GM19023 (cell line): ENCODE measurements at regions not wholly inside any gene's neighbourhood (a gene's known extent, or its start where the extent isn't known, plus 50 kb on each side); places are given as distances from the start of the nearest gene placed in this dataset.
A peak's percentile ranks its signal among the peaks of the same experiment; 100 is the strongest.

Experiments
- ATAC-seq: cut with Tn5 transposase; IDR thresholded peaks from one replicate; pipeline ENCODE4 v1.9.1; 2021; ENCODE audit warnings: mild to moderate bottlenecking, moderate library complexity; ENCODE audit not compliant: unreplicated experiment

- no peak for ATAC-seq
Measured at GRCh38 chr15:38164061-38164460, 88.6 kb upstream of the SPRED1 start.

DNA sequence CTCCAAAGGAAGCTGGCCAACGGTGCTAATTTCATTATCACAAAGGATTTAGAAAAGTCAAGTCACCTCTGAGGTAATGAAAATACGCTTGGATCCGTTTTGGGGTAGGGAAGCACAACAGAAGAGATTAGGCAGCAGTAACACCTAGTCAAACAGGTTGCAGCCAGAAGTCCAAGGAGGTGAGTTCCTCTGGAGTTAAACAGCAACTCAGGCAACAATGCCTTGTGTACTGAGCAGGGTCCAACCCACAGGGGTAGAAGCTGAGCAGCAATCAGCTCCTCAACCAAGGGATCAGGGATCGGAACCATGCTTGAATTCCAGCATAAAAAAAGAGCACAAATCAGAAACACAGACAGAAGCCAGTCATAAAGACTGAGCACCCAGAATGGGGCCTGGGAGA lies 88.1 kb upstream of the SPRED1 start:
- ATAC-seq, result no peak

- no peak for ATAC-seq
Measured at GRCh38 chr15:38168467-38169070, 84.1 kb upstream of the SPRED1 start.

DNA sequence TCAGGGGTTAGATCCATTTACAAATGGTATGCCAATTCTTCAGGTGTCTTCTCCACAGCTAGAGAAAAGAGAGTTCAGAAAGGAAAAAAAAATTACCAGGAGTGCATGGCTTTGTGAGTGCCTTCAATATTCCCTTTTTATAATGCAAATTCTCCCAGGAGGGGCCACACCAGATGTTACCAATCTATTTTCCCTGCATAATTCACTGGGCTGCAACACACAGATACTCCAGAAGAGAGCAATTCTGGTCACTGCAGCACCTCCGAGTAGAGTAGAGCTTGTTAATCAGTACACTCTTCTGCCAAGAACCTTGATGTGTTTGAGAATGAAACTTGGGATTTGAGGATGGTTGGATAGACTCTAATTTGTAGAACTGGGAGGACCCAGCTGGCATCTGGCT lies 80.7 kb upstream of the SPRED1 start:
- no peak for ATAC-seq

DNA sequence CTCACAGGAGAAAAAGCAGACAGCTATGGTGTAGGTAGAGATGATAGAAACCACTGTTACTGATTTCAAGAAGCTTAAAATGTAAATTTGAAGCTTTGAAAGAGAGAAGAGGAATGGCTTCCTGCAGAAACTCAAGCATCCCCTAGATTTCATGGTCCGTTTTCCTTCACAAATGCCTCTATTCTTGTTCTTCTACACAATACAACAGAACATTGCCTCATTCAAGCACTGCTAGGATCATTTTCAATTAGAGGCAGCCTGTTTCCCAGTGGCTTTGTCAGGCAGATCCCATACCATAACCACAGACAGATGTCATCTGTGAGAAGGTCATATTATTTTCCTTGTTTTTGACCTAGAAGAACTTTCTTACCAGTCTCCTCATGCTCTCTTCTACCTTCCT lies 77.9 kb upstream of the SPRED1 start:
- no peak for ATAC-seq

GRCh38 chr15:38176155-38176554 lies 76.5 kb upstream of the SPRED1 start:
- ATAC-seq, result peak; percentile 74

GRCh38 chr15:38176691-38177090 lies 75.9 kb upstream of the SPRED1 start:
- ATAC-seq, result no peak

DNA sequence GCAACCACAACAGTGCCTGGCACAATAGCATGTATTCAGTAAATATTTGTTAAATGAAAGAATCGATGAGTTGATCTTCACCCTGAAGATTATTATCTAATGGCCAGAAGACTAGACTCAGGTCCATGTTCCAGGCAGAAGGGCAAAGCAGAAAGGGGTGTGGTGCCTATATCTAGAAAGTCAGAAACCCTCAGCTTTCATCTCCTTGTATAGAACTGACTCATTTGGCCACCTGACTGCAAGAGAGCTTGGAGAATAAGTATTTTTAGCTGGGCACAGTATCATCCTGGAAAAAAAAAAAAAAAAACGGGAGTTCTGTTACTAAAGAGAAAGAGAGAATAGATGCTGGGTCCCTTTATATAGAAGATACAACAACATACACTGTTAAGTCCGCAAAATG lies 69.7 kb upstream of the SPRED1 start:
- ATAC-seq, result no peak

GRCh38 chr15:38186507-38186906 lies 66.1 kb upstream of the SPRED1 start:
- no peak for ATAC-seq

DNA sequence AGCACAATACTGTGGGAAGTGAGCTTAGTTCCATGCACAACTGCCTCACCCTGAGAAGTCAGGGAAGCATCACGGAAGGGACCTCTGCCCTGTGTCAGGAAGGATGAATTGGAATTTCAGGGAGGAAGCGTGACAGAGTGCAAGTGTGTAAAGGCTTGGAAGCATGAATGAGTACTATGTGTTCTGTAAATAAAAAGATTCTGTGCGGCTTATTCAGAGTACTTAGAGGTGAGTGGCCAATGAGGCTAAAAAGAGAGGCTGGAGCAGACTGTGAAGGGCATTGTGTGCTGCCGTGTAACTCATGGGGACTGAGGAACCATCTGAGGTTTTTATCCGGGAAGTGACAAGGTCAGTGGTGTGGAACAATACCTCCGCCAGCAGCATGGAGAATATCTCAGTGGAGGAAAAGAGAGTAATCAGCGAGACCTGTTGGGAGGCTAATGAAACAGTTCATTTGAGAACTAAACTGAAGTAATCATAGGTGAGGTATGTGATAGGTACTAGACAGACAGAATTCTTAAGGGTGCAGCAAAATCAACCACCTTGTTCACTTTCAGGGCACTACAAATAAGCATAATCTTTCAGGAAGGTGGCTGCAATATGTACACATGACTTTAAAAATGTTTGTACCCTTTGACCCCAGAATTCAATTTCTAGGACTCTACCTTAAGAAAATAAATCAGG lies 64.9 kb upstream of the SPRED1 start:
- ATAC-seq, result no peak

GRCh38 chr15:38189671-38190295 lies 62.9 kb upstream of the SPRED1 start:
- no peak for ATAC-seq

DNA sequence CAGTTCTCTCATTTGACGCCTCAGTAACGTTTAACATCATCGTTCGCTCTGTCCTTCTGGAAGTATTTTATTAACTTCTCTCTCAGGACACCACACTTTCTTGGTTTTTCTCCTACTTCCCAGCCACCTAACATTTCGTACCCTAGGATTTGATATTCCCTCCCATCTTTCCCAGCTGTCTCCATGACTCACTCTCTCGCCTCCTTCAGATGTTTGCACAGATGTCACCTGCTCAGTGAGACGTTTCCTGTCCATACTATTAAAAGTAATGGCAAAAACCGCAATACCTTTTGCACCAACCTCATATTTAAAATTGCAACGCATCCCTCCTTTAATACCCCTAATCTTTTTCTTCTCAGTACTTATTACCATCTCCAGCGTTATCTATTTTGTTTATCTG lies 62.1 kb upstream of the SPRED1 start:
- no peak for ATAC-seq

GRCh38 chr15:38192496-38192895 lies 60.1 kb upstream of the SPRED1 start:
- ATAC-seq, result no peak

DNA sequence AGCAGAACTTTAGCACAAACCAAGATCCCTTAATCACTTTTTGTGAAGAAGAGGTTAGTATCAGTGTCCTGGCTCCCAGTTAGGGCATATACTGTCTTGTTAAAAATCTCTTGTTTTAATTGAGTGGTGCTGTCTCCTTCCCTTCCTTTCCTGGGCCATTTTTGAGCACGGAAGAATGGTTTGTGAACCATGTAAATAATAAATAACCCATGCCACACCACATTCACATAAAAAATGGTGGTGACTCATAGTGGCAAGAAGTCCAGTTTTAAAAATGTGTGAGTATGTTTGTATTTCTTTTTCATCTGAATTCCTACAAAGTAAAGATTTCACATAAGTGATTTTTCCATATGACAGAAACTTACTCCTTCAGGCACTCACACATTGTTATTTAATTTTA lies 59.1 kb upstream of the SPRED1 start:
- no peak for ATAC-seq

GRCh38 chr15:38195191-38195901 lies 57.3 kb upstream of the SPRED1 start:
- ATAC-seq, result no peak

- ATAC-seq, result no peak
Measured at GRCh38 chr15:38196076-38196475, 56.6 kb upstream of the SPRED1 start.

- no peak for ATAC-seq
Measured at GRCh38 chr15:38197553-38197952, 55.1 kb upstream of the SPRED1 start.

DNA sequence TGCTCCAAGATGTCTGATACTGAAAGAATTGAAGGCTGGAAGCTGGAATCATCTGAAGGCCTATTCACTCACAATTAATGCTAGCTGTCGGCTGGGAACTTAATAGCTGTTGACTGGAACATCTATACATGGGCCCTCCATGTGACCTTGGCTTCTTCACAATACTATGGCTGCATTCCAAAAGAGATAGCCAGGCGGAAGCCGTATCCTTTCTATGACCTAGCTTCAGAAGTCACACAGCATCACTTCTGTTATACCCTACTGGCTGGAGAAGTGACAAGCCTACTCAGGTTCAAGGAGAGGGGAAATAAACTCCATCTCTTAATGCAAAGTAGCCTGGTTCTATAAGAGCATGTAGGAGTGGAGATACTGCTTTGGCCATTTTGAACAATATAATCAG lies 50.9 kb upstream of the SPRED1 start:
- no peak for ATAC-seq

DNA sequence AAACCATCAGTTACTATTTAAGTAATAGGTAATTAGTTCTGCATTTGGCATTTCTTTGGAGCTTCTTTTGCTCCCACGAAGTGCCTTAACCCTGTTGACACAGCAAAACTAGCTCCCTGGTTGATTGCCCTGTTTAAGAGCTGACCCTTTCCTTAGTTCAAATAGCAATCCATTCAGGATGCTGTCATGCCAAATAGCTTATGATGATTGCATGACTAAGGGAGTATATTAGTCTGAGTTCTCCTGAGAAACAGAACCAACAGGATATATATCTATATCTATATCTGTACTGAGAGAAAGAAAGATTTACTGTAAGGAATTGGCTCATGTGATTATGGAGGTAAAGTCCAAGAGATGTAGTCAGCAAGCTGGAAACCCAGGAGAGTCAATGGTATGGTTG lies 50.3 kb upstream of the SPRED1 start:
- no peak for ATAC-seq
